ENCODE measurements at regions not wholly inside any gene's neighbourhood (a gene's known extent, or its start where the extent isn't known, plus 50 kb on each side); places are given as distances from the start of the nearest gene placed in this dataset.
A peak's percentile ranks its signal among the peaks of the same experiment; 100 is the strongest.

DNA sequence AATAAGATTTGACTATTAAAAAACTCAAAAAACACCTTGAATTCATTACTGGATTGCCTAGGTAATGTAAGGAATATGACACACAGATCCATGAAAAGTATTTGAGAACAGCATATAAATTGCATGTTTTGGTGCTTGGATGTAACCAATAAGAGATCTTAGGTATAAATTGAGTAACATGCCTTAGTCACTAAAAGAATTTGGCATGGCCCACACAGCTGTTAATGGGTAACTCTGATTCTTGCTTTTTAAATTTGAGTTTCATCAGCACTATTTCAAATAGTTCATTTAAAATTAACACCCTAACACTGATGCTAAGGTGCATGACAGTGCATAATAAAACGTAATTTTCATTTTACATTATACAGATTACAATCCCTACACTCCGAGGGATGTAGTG is 779.3 kb upstream of the WWC1 start:
- Histone ChIP-seq H3K27ac (no peak overlapping the region), H2AFZ (no peak overlapping the region), H4K20me1 (ENCODE audit: insufficient read depth) (no peaks in the 10 kb centered on the region), H3K4me1 (ENCODE audit: insufficient read depth) (no peaks in the 10 kb centered on the region), H3K9me3 (ENCODE audit: low read depth) (no peaks in the 10 kb centered on the region), H3K9ac (no peak overlapping the region), H3K9me2 (ENCODE audit: insufficient read depth) (no peaks in the 10 kb centered on the region), H3K27me3 (replicated peaks; ENCODE audit: insufficient read depth) (peaks cover 10% of the 10 kb centered on the region; the same call in 1 of the 2 replicates), H3F3A (ENCODE audit: insufficient read depth) (no peaks in the 10 kb centered on the region), H3K36me3 (ENCODE audit: low read depth) (no peaks in the 10 kb centered on the region), H3K4me2 (ENCODE audit: unreplicated experiment) (no peak overlapping the region), H3K4me3 (no peak overlapping the region), H3K79me2 (ENCODE audit: insufficient read depth) (no peaks in the 10 kb centered on the region)
- no peak for TF ChIP-seq EZH2 (IDR thresholded peaks at IDR 0.05; ENCODE audit: insufficient read depth, poor library complexity, severe bottlenecking)
- TF ChIP-seq EZH2phosphoT487 (IDR thresholded peaks at IDR 0.05; ENCODE audit: insufficient read depth, low read depth): no peak
- in situ Hi-C loops (cut with MboI): no loop called here
- no peak for DNase-seq
- WGBS, 2 experiments (ENCODE audit: low coverage in 1 of 2, low lambda C conversion rate in 2 of 2, missing lambda C conversion rate in 2 of 2): 10 to 13% methylated on average over 2 of the region's 2 CpGs

DNA sequence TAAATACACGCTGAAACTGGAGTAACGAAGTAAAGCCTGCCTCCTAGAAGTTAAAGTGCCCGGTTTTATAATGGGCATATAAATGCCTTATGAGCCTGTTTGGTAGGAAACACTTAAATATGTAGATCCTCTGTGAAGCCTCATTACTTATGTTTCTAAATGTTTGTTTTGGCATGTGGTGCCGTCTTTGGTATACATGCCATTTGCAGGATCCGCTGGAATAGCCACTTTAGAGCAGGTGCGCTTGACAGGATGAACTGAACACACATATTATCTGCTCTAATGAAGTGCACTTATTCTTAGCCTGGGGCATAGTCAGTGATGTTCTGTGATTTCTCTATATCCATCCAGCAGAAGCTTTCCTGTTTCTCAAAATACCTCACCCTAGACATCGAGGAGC is 778.1 kb upstream of the WWC1 start:
- Histone ChIP-seq H3K36me3 (ENCODE audit: low read depth) (no peaks in the 10 kb centered on the region), H4K20me1 (ENCODE audit: insufficient read depth) (no peaks in the 10 kb centered on the region), H2AFZ (no peak overlapping the region), H3K4me3 (no peak overlapping the region), H3K27ac (no peak overlapping the region), H3K9me3 (ENCODE audit: low read depth) (no peaks in the 10 kb centered on the region), H3K9me2 (ENCODE audit: insufficient read depth) (no peaks in the 10 kb centered on the region), H3K4me1 (ENCODE audit: insufficient read depth) (no peaks in the 10 kb centered on the region), H3F3A (ENCODE audit: insufficient read depth) (no peaks in the 10 kb centered on the region), H3K4me2 (ENCODE audit: unreplicated experiment) (no peak overlapping the region), H3K79me2 (ENCODE audit: insufficient read depth) (no peaks in the 10 kb centered on the region), H3K9ac (no peak overlapping the region), H3K27me3 (replicated peaks; ENCODE audit: insufficient read depth) (peaks cover 10% of the 10 kb centered on the region)
- in situ Hi-C loops (cut with MboI): no loop called here
- WGBS, 2 experiments (ENCODE audit: low coverage in 1 of 2, low lambda C conversion rate in 2 of 2, missing lambda C conversion rate in 2 of 2): 57 to 64% methylated on average over 7 of the region's 7 CpGs
- no peak for TF ChIP-seq EZH2 (IDR thresholded peaks at IDR 0.05; ENCODE audit: insufficient read depth, poor library complexity, severe bottlenecking)
- TF ChIP-seq EZH2phosphoT487 (IDR thresholded peaks at IDR 0.05; ENCODE audit: insufficient read depth, low read depth): no peak
- DNase-seq: no peak

DNA sequence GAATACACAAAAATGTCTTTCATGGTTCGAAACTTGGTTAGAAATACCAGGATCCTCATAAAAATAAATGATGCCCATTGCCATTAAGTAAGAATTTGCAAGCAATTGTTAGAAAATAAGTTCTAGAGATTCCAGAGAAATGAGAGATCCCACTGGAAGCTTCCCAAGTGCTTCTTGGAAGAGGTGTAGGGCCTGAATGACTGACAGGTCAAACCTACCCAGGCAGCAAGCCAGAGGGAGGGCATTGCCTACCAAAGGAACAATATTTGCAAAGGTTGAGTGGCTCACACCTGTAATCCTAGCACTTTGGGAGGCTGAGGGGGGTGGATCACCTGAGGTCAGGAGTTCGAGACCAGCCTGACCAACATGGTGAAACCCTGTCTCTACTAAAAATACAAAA is 777.0 kb upstream of the WWC1 start:
- Histone ChIP-seq H3K9me3 (ENCODE audit: low read depth) (no peaks in the 10 kb centered on the region), H3K27me3 (replicated peaks; ENCODE audit: insufficient read depth) (peaks cover 10% of the 10 kb centered on the region), H3K27ac (no peak overlapping the region), H3K9ac (no peak overlapping the region), H3K4me1 (ENCODE audit: insufficient read depth) (no peaks in the 10 kb centered on the region), H4K20me1 (ENCODE audit: insufficient read depth) (no peaks in the 10 kb centered on the region), H3K4me3 (no peak overlapping the region), H3K79me2 (ENCODE audit: insufficient read depth) (no peaks in the 10 kb centered on the region), H2AFZ (no peak overlapping the region), H3K36me3 (ENCODE audit: low read depth) (no peaks in the 10 kb centered on the region), H3K4me2 (ENCODE audit: unreplicated experiment) (no peak overlapping the region), H3K9me2 (ENCODE audit: insufficient read depth) (no peaks in the 10 kb centered on the region), H3F3A (ENCODE audit: insufficient read depth) (no peaks in the 10 kb centered on the region)
- in situ Hi-C loops (cut with MboI): no loop called here
- no peak for DNase-seq
- WGBS, 2 experiments (ENCODE audit: low coverage in 1 of 2, low lambda C conversion rate in 2 of 2, missing lambda C conversion rate in 2 of 2): 23 to 29% methylated on average over 2 of the region's 2 CpGs
- TF ChIP-seq EZH2 (IDR thresholded peaks at IDR 0.05; ENCODE audit: insufficient read depth, poor library complexity, severe bottlenecking) (no peak), EZH2phosphoT487 (IDR thresholded peaks at IDR 0.05; ENCODE audit: insufficient read depth, low read depth) (no peak)

DNA sequence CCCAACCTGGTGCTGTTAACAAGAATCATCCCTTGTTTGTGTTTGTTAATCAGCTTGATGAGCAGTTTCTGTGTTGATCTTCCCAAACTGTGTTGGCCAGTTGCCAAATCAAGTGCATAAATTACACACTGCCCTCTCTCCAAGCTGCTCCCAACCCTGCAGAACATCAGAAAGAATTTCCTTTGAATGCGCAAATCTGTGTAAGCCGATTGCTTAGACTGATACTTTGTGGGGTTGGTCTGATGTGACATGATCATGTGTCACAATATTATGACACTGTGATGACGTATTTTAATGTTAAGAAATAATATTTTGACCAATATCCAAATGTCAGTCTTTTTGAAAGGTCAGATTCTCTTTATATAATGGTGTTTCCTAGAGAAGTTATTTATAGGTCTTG is 766.4 kb upstream of the WWC1 start:
- Histone ChIP-seq H3F3A (ENCODE audit: insufficient read depth) (no peaks in the 10 kb centered on the region), H3K4me3 (no peak overlapping the region), H3K27me3 (replicated peaks; ENCODE audit: insufficient read depth) (peaks cover under 1% of the 10 kb centered on the region), H3K9me2 (ENCODE audit: insufficient read depth) (no peaks in the 10 kb centered on the region), H3K27ac (no peak overlapping the region), H3K4me1 (ENCODE audit: insufficient read depth) (no peaks in the 10 kb centered on the region), H4K20me1 (ENCODE audit: insufficient read depth) (no peaks in the 10 kb centered on the region), H3K79me2 (ENCODE audit: insufficient read depth) (no peaks in the 10 kb centered on the region), H2AFZ (no peak overlapping the region), H3K9me3 (ENCODE audit: low read depth) (no peaks in the 10 kb centered on the region), H3K9ac (no peak overlapping the region), H3K4me2 (ENCODE audit: unreplicated experiment) (no peak overlapping the region), H3K36me3 (ENCODE audit: low read depth) (no peaks in the 10 kb centered on the region)
- TF ChIP-seq EZH2phosphoT487 (IDR thresholded peaks at IDR 0.05; ENCODE audit: insufficient read depth, low read depth) (no peak), EZH2 (IDR thresholded peaks at IDR 0.05; ENCODE audit: insufficient read depth, poor library complexity, severe bottlenecking) (no peak)
- in situ Hi-C loops (cut with MboI): no loop called here
- WGBS, 2 experiments (ENCODE audit: low coverage in 1 of 2, low lambda C conversion rate in 2 of 2, missing lambda C conversion rate in 2 of 2): 50 to 57% methylated on average over 3 of the region's 3 CpGs
- peak; percentile 2 for DNase-seq

DNA sequence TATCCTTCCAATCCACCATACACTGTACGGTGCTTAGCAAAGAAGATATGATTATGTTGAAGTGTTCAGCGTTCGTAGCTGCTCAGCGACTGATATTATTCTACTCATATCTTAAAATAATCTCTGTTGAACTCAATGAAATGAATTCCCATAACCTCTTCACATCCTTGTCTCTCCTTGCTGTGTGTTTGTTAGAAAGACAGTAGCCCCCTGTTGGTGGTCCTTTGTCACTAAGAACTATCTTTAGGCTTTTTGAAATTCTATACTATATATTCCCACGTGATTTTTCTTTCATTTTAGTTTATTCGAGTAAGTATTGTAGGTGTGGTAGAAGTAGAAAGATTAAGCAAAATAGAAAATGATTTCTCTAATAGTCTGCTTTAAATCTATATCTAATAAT is 762.8 kb upstream of the WWC1 start:
- no peaks in the 10 kb centered on the region for H3K9me2 ChIP-seq (ENCODE audit: insufficient read depth)
- H3K79me2 ChIP-seq (ENCODE audit: insufficient read depth): no peaks in the 10 kb centered on the region
- H3K9ac ChIP-seq: no peak overlapping the region
- TF ChIP-seq EZH2 (IDR thresholded peaks at IDR 0.05; ENCODE audit: insufficient read depth, poor library complexity, severe bottlenecking): no peak
- no peak for TF ChIP-seq EZH2phosphoT487 (IDR thresholded peaks at IDR 0.05; ENCODE audit: insufficient read depth, low read depth)
- H3K36me3 ChIP-seq (ENCODE audit: low read depth): no peaks in the 10 kb centered on the region
- H3K4me1 ChIP-seq (ENCODE audit: insufficient read depth): no peaks in the 10 kb centered on the region
- no peaks in the 10 kb centered on the region for H4K20me1 ChIP-seq (ENCODE audit: insufficient read depth)
- H3K27ac ChIP-seq: no peak overlapping the region
- H2AFZ ChIP-seq: no peak overlapping the region
- H3K4me3 ChIP-seq: no peak overlapping the region
- no peaks in the 10 kb centered on the region for H3K9me3 ChIP-seq (ENCODE audit: low read depth)
- no peak for DNase-seq
- WGBS, 2 experiments (ENCODE audit: low coverage in 1 of 2, low lambda C conversion rate in 2 of 2, missing lambda C conversion rate in 2 of 2): 46 to 55% methylated on average over 6 of the region's 6 CpGs
- H3K27me3 ChIP-seq (replicated peaks; ENCODE audit: insufficient read depth): peaks cover 16% of the 10 kb centered on the region
- H3K4me2 ChIP-seq (ENCODE audit: unreplicated experiment): no peak overlapping the region
- in situ Hi-C loops (cut with MboI): no loop called here
- H3F3A ChIP-seq (ENCODE audit: insufficient read depth): no peaks in the 10 kb centered on the region
